ACHN (cell line): ENCODE measurements at regions not wholly inside any gene's neighbourhood (a gene's known extent, or its start where the extent isn't known, plus 50 kb on each side); places are given as distances from the start of the nearest gene placed in this dataset.
"Not testable (repeated sequence)": the region's sequence is repeated elsewhere in the genome, so short reads cannot be mapped to it uniquely, and the experiment has no call there.

Source experiments
- DNase-seq: peaks from one replicate; pipeline ENCODE4 v3.0.0-alpha.2; 2015
- in situ Hi-C: cut with HindIII; loops from 2 replicates; pipeline ENCODE4 v1.10.0; 2017; ENCODE audit warnings: low sequenced_read_pairs, low pct_ligation_motif_present, low pct_unique_long_range_greater_than_20kb

DNA sequence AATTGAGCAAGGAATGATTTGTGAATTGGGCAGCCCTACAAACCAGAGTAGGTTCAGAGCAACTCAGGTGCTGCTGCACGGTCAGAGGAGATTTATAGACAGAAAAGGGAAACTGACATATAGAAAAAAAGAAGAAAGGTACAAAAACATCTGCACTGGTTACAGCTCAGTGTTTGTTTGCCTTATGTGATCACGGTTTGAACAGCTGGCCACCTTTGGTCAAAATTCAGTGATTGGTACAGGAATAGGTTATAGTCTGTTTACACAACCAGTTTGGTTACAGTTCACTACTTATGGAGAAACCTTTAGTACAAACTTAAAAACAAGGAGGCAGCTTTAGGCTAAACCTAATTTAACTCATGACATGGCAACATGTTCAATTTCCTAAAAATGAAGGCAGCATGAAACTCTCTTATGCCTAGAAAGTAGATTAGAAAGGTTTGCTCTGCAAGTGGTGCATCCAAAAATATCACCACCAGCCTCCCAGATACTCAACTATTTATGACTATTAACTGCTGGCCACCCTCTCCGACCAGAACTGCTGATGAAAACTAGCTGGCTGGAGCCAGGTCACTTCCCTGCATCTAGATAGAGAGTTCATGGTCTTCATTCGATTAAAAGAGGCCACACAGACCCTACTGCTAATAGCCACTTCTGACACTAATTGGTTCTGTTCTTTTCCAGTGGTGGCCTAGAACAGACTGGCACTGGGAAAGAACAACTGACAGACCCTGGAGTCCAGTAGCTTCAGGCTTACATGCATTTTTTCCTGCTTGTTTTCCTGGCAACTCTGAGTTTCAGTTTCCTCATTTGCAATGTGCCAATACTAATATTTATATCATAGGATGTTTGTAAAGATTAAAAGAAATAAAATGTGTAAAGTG lies 548.0 kb downstream of the CCSER2 start:
- DNase-seq, result no peak
- in situ Hi-C loops, result no loop called here

DNA sequence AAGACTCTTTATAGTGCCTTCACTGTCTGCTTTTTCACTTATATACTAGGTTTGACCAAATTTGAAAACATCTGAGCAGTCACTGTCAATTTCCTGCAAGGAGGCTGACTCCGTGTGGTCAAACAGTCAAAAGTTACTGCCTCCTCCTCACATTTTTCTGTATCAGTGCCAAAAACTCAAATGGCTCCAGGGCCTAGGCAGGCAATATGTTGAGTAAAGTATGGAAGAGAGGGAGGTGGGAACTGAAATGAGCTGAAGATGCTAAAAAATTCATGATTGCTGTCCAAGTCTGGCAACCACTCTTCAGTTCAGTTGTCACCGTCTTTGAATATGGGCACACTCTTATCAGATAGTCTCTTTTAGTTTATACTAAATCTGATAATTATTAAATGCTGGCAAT lies 551.6 kb downstream of the CCSER2 start:
- in situ Hi-C loops, result no loop called here
- no peak for DNase-seq

GRCh38 chr10:84881696-84882095 lies 553.3 kb downstream of the CCSER2 start:
- in situ Hi-C loops, DNase-seq: not testable (repeated sequence)

DNA sequence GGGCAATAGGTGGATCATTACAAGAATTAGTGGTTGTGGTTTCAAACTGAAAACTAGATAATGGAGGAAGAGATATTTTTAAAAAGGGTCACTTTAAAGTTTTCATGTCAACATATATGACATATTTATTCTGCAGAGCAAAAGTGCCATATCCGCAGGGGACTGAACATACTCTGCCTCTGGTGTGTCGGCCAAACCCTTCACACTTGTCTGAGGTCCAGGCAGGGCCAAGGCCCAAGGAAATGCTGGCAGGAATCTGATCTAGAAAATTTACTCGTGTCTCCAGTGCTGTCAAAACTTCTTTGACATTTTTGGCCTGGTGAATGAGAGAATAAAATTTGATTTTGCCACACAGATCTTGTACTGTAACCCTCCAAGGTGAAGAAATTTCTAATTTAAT lies 562.3 kb downstream of the CCSER2 start:
- in situ Hi-C loops, result no loop called here

DNA sequence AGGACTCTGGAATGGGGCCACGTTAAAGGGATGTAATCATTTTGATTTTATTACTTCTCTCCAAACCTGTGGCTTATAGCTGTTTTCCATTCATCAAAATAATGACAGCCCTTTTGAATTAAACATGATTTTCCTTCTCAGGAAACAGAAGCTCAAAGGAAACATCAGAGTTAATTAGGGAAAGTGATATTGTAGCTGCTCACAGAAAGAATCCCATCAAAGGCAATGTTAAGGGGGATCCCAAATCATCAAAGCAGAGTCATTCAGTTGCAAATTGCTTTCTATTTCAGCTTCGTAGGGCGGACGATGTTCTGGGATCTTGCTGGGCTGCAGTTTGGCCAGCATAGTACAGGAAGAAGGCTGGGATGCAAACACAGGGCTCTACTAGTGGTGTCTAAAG lies 563.2 kb downstream of the CCSER2 start:
- in situ Hi-C loops, result no loop called here
- no peak for DNase-seq

More for the DNA sequence above, 562.3 kb downstream of the CCSER2 start:
- no peak for DNase-seq

GRCh38 chr10:84895541-84895940 lies 567.2 kb downstream of the CCSER2 start:
- in situ Hi-C loops, result no loop called here
- no peak for DNase-seq

DNA sequence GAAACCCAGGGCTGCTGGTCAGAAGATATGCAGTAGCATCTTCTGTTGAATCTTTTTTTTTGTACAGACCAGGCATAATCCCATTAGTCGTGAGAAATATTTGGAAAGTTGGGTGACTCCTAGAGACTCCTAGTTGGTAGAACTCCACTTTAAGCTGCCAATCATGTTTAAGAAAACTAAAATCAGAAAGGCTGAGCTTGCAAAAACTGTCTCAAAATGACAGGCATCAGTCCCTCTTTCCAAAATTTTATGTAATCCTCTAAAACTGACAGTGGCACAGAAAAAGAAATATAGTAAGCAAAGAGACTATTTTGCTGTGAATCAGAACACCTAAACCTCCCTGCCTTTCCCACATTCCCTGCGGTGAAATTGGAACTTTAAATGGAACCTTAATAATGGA lies 568.5 kb downstream of the CCSER2 start:
- DNase-seq, result no peak
- in situ Hi-C loops, result no loop called here

- no peak for DNase-seq
- in situ Hi-C loops, result no loop called here
Observed at GRCh38 chr10:84899268-84899667, 570.9 kb downstream of the CCSER2 start.

GRCh38 chr10:84900141-84900540 lies 571.8 kb downstream of the CCSER2 start:
- in situ Hi-C loops, result no loop called here
- no peak for DNase-seq

- in situ Hi-C loops, result no loop called here
- DNase-seq, result no peak
Observed at GRCh38 chr10:84901885-84902284, 573.5 kb downstream of the CCSER2 start.

DNA sequence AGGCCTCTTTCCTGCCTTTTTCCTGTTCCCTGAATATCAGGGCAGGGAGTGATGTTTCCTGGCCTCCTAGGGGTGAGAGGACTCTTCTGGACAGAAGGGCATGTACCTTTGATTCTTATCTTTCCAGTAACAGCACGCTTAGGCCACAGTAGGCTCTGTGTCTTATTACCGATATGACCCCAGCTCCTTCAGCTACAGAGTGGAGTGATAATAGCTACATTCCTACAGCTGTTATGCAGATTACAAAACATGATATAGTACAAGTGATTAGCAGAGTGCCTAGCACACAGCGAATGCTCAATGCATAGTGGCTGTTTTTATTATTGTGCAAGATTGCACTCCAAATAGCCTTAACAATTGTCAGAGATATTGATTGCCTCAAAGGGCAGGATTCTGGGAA lies 574.2 kb downstream of the CCSER2 start:
- in situ Hi-C loops, result no loop called here
- no peak for DNase-seq

DNA sequence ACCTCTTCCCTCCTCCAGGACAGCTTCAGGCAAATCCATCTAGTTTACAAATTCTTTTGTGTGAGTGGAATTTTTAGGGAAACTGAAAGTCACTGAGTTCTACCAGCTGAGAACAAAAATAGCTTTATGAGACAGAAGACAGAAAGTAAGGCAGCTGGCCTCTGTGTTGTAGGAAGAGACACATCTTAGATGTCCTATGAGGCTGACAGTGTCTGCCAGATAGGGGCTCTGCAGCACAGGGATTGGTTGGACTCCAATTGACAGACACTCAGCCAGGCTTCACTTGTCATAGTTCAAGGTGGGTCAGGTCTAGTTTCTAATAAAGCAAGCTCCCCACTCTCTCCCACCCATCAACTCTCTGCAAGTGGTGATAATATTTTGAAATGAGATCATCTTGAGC lies 574.9 kb downstream of the CCSER2 start:
- in situ Hi-C loops, result no loop called here
- DNase-seq, result no peak

DNA sequence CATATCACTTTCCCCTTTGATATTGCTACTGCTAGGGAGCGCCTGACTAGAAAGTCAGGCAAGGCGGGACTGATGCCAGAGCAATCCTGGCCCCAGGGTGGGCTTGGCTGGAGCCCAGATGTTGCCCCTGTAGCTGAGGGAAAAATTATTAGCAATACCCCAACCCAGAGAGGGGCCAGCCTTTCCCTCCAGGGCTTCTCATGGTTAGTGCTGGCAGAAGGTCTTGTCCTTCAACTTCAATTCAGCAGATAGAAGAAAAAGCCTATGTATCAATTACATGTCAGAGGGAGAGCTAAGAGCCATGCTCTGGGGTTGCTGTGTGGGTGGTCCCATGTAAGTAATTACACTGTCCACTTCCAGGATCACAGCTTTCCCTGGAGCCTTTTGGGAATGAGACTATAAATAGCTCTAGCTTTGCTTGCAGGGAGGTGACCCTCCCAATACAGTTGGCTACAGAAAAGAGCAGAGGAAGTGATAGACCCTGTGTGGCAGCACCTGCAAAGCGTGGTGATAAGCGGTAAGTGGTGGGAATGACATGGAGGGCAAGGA lies 579.1 kb downstream of the CCSER2 start:
- in situ Hi-C loops, result no loop called here

GRCh38 chr10:84908491-84908890 lies 580.1 kb downstream of the CCSER2 start:
- DNase-seq, result peak; percentile 48
- in situ Hi-C loops, result no loop called here

More for the DNA sequence above, 579.1 kb downstream of the CCSER2 start:
- no peak for DNase-seq

DNA sequence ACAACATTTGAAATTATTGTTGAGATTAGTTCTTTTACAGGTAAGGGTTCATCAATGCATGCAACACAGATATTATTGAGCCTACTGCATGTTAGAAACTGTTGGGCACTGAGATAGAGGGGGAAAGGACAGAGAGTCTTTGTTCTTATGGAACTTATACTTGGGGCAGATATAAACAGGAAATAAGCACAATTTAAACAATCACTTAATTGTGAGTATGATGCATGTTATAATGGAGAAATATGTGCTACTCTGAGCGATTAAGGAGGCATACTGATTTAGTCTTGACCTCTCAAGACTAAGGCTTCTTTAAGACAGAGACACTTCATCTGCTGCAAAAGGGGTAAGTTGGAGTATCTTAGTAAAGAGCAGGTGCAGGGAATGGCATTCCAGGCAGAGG lies 593.3 kb downstream of the CCSER2 start:
- in situ Hi-C loops, result no loop called here

DNA sequence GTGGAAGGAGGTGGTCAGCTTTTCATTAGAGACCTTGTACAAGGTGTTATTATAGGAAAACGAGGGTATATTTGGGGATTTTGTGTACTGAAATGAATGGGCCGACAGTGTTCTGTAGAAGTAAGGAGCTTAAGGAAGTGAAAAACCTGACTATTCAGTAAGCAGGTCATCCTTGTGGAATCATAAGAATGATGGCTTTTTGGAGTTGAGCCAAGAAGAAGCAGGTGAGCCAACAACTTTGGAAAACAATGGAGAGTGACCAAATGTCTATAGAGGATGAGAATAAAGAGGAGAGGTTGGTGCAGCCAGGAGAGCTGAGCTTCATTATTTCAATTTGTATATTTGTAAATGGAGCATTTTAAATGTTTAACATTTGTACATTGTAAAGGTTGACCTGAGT lies 595.7 kb downstream of the CCSER2 start:
- no peak for DNase-seq
- in situ Hi-C loops, result no loop called here

More for the DNA sequence above, 593.3 kb downstream of the CCSER2 start:
- no peak for DNase-seq

DNA sequence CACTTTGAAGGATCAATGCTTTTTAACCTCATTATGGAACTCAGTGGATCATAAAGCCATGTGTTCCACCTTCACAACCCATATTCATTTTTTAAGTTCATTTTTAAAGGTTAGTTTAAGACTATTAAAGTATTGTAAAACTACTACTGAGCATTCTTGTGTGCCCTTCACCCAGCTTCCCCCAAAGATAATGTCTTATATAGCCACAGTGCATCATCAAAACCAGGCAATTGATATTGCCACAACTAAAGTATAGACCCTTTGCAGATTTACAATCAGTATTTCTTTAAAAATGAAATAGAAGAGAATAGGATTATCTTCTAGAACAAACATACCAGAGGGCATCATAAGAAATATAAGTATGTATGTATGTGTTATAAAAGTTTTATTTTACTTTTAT lies 597.1 kb downstream of the CCSER2 start:
- in situ Hi-C loops, result no loop called here
- no peak for DNase-seq

GRCh38 chr10:84933402-84933801 lies 605.0 kb downstream of the CCSER2 start:
- no peak for DNase-seq
- in situ Hi-C loops, result no loop called here

GRCh38 chr10:84935772-84936171 lies 607.4 kb downstream of the CCSER2 start:
- in situ Hi-C loops, result no loop called here

More at GRCh38 chr10:84935772-84936171, 607.4 kb downstream of the CCSER2 start:
- no peak for DNase-seq
